Gastrocnemius medialis (tissue), 4 donors: ENCODE measurements at regions not wholly inside any gene's neighbourhood (a gene's known extent, or its start where the extent isn't known, plus 50 kb on each side); places are given as distances from the start of the nearest gene placed in this dataset.

Source experiments
- ATAC-seq, 2 donors: fragments of 150-250 bp; one replicate each; pipeline ENCODE4 v1.9.1; 2016
- DNase-seq, 2 donors: peaks; one replicate each; pipeline ENCODE4 v3.0.0-alpha.2; 2019
- H3K27ac ChIP-seq, 4 donors: fragments of 200-600 bp; sonication (generic); 1 replicate in 1 of 4; 2 replicates in 3 of 4; pipeline ENCODE4 v1.5.1; 2016 to 2018; ENCODE audit warnings: mild to moderate bottlenecking in 2 of 4, moderate library complexity in 1 of 4
- H3K27me3 ChIP-seq, 3 donors: fragments of 200-600 bp; sonication (generic) in 2 of 3; 1 replicate in 1 of 3; 2 replicates in 2 of 3; pipeline versions ENCODE4 v1.5.1 to v1.6.0; 2016 to 2019; ENCODE audit warnings: mild to moderate bottlenecking in 1 of 3, moderate library complexity in 1 of 3
- H3K36me3 ChIP-seq, 2 donors: fragments of 200-600 bp; sonication (generic) in 1 of 2; one replicate each; pipeline ENCODE4 v1.5.1; 2017 to 2018
- H3K4me1 ChIP-seq, 2 donors: fragments of 200-600 bp; sonication (generic) in 1 of 2; one replicate each; pipeline ENCODE4 v1.5.1; 2016 to 2017; ENCODE audit warnings: mild to moderate bottlenecking in 2 of 2
- H3K4me3 ChIP-seq, 4 donors: fragments of 200-600 bp; sonication (generic) in 3 of 4; 1 replicate in 1 of 4; 2 replicates in 3 of 4; pipeline ENCODE4 v1.5.1; 2016 to 2019; ENCODE audit warnings: mild to moderate bottlenecking in 2 of 4
- H3K9me3 ChIP-seq, 3 donors: fragments of 200-600 bp; sonication (generic) in 2 of 3; 1 replicate in 1 of 3; 2 replicates in 2 of 3; pipeline ENCODE4 v1.5.1; 2016 to 2019
- CTCF ChIP-seq, 5 experiments: fragments of 450-650 bp in 3 of 5; fragments of 200-600 bp in 2 of 5; sonication (generic) in 2 of 5; IDR thresholded peaks in 4 of 5; conservative IDR thresholded peaks in 1 of 5; 1 replicate in 4 of 5; 2 replicates in 1 of 5; pipeline ENCODE4 v1.5.1; 2016 to 2019; ENCODE audit warnings: antibody characterized with exemption in 5 of 5, mild to moderate bottlenecking in 3 of 5, moderate library complexity in 3 of 5
- POLR2A ChIP-seq, 2 donors: fragments of 450-650 bp; IDR thresholded peaks; one replicate each; pipeline ENCODE4 v1.6.1; 2017; ENCODE audit warnings: antibody characterized with exemption in 2 of 2, mild to moderate bottlenecking in 2 of 2, moderate library complexity in 2 of 2
- in situ Hi-C, 4 donors: fragments of 200-750 bp; cut with MboI; loops; one replicate each; pipeline versions ENCODE4 v1.15.0 to v1.8.0; 2017; ENCODE audit warnings: low sequenced_read_pairs in 4 of 4
- intact Hi-C: fragments of 100-400 bp; cut with DNase I; formaldehyde crosslinking; loops from one replicate; pipeline ENCODE4 v1.15.1; 2023; ENCODE audit warnings: low total_unique reads

GRCh38 chr3:156029208-156029607, 91.2 kb upstream of the KCNAB1 start:
- H3K27ac ChIP-seq, result no peak overlapping the region
- no peaks in the 10 kb centered on the region for H3K27me3 ChIP-seq
- no peak overlapping the region for H3K4me3 ChIP-seq
- no peaks in the 10 kb centered on the region for H3K9me3 ChIP-seq
- no peaks in the 10 kb centered on the region for H3K4me1 ChIP-seq
- in situ Hi-C loops (no loop called here), intact Hi-C loops (no loop called here)
- H3K36me3 ChIP-seq, result no peaks in the 10 kb centered on the region
- no peak for DNase-seq
- TF ChIP-seq POLR2A (IDR thresholded peaks at IDR 0.05) (no peak), CTCF (IDR thresholded peaks at IDR 0.05 in 4 of 5, conservative IDR thresholded peaks at IDR 0.05 in 1 of 5) (no peak)
- ATAC-seq, result no peak

DNA sequence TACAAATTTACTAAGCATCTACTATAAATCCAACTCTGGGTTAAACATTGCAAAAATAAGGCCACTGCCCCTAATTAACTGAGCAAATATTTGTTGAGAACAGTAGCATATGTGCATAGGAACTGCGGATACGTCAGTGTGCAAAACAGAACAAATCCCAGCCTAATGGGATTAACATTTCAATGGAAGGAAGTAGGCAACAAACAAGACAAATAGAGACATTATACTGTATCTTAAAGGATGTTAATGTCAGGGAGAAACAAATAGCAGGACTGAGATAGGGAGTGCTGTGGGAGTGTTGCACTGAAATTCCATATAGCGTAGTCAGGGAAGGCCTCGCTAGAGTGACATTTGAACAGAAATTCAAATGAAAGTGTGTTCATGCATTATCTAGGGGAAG, 89.7 kb upstream of the KCNAB1 start:
- in situ Hi-C loops, result no loop called here
- Histone ChIP-seq H3K4me3 (no peak overlapping the region), H3K36me3 (no peaks in the 10 kb centered on the region), H3K27ac (no peak overlapping the region), H3K4me1 (no peaks in the 10 kb centered on the region), H3K9me3 (no peaks in the 10 kb centered on the region), H3K27me3 (no peaks in the 10 kb centered on the region)
- TF ChIP-seq CTCF (IDR thresholded peaks at IDR 0.05 in 4 of 5, conservative IDR thresholded peaks at IDR 0.05 in 1 of 5) (no peak), POLR2A (IDR thresholded peaks at IDR 0.05) (no peak)
- intact Hi-C loops, result no loop called here
- DNase-seq (no peak), ATAC-seq (no peak)

GRCh38 chr3:156033428-156033827, 87.0 kb upstream of the KCNAB1 start:
- no peak for DNase-seq
- Histone ChIP-seq H3K27me3 (no peaks in the 10 kb centered on the region), H3K4me3 (no peak overlapping the region), H3K4me1 (no peaks in the 10 kb centered on the region), H3K27ac (no peak overlapping the region), H3K36me3 (no peaks in the 10 kb centered on the region), H3K9me3 (no peaks in the 10 kb centered on the region)
- TF ChIP-seq CTCF (IDR thresholded peaks at IDR 0.05 in 4 of 5, conservative IDR thresholded peaks at IDR 0.05 in 1 of 5), result no peak
- TF ChIP-seq POLR2A (IDR thresholded peaks at IDR 0.05), result no peak
- ATAC-seq, result no peak
- in situ Hi-C loops, result no loop called here
- intact Hi-C loops, result no loop called here

GRCh38 chr3:156035158-156035557, 85.2 kb upstream of the KCNAB1 start:
- Histone ChIP-seq H3K4me3 (no peak overlapping the region), H3K27ac (no peak overlapping the region), H3K27me3 (no peaks in the 10 kb centered on the region), H3K9me3 (no peaks in the 10 kb centered on the region), H3K4me1 (no peaks in the 10 kb centered on the region), H3K36me3 (no peaks in the 10 kb centered on the region)
- intact Hi-C loops, result no loop called here
- in situ Hi-C loops, result no loop called here
- ATAC-seq (no peak), DNase-seq (no peak)
- no peak for TF ChIP-seq POLR2A (IDR thresholded peaks at IDR 0.05)
- TF ChIP-seq CTCF (IDR thresholded peaks at IDR 0.05 in 4 of 5, conservative IDR thresholded peaks at IDR 0.05 in 1 of 5), result no peak

DNA sequence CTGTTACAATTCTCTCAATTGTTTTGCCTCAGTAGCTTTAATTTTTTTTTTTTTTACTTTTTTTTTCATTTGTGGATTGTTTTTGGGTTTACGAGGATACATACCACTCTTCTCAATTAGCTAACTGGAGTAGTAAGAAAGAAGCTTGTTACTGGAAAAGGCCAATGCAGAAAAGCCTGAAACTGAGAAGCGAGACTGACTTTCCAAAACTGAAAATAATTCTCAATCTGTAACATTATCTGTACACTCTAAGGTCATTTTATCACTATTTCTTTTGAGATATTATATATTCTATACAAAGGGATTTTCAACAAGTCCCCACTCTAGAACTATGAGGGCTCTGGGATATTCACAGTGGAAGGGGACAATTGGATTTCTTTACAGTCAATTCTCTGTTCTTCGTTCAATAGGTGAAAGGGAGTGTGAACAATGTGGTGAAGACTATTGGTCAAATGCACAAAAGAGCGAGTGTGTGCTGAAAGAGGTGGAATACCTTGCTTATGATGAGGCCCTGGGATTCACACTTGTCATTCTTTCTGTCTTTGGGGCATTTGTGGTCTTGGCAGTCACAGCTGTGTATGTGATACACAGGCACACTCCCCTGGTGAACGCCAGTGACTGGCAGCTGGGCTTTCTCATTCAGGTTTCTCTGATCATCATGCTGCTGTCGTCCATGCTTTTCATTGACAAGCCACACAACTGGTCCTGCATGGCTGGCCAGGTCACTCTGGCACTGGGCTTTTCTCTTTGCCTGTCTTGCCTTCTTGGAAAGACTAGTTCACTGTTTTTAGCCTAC, 83.9 kb upstream of the KCNAB1 start:
- in situ Hi-C loops (no loop called here), intact Hi-C loops (no loop called here)
- no peaks in the 10 kb centered on the region for H3K27me3 ChIP-seq
- no peaks in the 10 kb centered on the region for H3K36me3 ChIP-seq
- no peak overlapping the region for H3K4me3 ChIP-seq
- H3K4me1 ChIP-seq, result no peaks in the 10 kb centered on the region
- no peak for DNase-seq
- TF ChIP-seq POLR2A (IDR thresholded peaks at IDR 0.05) (no peak), CTCF (IDR thresholded peaks at IDR 0.05 in 4 of 5, conservative IDR thresholded peaks at IDR 0.05 in 1 of 5) (no peak)
- H3K9me3 ChIP-seq, result no peaks in the 10 kb centered on the region
- H3K27ac ChIP-seq, result no peak overlapping the region
- no peak for ATAC-seq
